HG02798 (cell line): ENCODE measurements at regions not wholly inside any gene's neighbourhood (a gene's known extent, or its start where the extent isn't known, plus 50 kb on each side); places are given as distances from the start of the nearest gene placed in this dataset.

Source experiments
- ATAC-seq: cut with Tn5 transposase; IDR thresholded peaks from one replicate; pipeline ENCODE4 v1.9.1; 2021; ENCODE audit warnings: mild to moderate bottlenecking; ENCODE audit not compliant: unreplicated experiment, poor library complexity

DNA sequence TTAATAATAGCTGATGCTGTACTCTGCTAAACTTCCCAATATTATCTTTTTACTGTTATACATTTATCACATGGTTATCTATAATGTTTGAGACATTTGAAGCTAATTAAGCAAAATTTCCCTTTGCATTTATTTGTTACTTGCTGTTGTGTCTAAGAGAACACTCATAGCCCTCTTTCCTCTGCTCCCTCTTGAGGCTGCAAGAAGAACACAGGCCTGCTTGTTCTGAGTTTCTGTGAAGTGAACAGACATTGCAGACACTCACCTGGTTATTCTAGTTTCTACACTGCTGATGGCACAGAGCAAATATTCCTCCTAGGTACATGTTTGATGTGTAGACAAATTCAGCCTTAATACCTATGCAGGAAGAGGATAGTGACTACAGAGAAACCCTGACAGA is 367.8 kb downstream of the GASK1B start:
- no peak for ATAC-seq

DNA sequence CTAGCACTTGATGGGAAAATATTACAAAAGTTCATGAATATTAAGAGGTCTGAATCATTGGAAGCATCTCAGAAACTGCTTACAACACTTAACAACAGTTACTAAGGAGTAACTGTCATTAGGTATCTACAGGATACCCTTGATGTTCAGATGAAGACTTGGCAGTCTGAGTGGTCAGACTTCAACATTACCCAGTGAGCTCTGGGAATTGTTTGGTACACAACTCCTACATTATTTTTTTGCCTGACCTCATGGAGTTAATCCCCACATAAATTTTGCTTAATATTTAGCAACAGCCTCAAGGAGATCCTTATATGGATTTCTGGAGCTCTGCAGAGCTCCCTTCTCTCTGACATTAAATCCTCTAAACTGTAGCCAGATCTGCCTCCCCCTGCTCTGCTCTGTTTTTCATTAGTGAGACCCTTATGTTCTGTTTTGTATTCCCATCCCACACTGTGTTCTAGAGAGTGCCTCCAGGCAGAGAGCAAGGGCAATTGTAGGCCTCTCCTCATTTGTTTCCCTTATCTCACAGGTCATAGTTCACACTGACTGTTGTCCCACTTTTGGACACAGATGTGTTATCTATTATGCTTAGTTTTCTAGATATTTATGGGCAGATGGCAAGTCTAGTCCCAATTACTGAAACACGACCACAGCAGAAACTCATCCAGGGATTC is 368.8 kb downstream of the GASK1B start:
- no peak for ATAC-seq

DNA sequence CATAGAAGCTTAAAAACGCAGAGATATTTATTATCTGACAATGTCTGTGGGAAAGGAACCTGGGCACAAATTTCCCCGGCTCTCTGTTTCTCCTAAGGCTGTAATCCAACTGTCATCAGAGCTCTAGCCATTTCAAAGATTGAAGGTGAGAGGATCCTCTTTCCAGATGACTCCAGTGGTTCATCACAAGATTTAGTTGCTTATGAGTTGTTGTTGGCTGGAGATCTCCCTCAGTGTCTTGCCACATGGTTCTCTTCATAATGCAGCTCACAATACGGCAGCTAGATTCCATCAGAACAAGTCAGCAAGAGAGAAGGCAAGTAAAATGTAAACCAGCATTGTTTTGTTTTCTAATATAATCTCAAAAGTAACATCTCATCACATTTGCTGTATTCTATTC is 369.4 kb downstream of the GASK1B start:
- no peak for ATAC-seq

DNA sequence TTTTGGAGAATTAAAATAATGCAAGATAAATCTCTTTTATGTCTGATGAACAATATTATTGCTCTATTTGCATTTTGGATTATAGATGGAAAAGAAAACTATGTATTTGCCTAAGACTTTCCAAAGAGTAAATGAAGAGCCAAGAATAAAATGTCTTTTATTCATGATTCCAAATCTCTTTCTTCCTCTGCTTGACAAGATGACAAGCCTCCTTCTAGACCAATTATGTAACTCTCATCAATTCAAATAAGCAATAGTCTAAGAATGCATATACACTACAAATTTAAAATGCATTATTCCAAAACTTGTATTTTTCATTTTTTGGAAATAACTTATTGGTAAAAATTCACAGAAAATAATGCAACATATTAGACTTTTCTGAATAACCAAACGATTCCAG is 377.3 kb downstream of the GASK1B start:
- no peak for ATAC-seq

DNA sequence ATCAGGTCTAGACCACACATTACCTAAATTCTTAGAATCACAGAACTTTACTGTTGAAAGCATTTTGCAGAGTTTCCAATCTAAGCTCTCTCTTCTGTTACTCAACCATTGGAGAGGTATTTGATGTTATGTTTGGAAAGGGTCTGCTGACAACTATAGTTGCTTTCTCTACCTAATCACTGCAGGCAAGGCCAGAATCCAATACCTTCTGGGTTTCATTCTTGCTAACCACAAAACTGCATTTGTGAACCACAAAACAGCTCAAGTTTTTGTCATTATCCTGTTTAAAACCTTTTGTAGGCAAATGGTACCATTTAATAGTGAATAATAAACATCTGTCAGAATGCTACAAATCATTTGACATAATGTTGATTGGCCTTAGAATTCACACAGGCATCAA is 380.1 kb downstream of the GASK1B start:
- no peak for ATAC-seq

DNA sequence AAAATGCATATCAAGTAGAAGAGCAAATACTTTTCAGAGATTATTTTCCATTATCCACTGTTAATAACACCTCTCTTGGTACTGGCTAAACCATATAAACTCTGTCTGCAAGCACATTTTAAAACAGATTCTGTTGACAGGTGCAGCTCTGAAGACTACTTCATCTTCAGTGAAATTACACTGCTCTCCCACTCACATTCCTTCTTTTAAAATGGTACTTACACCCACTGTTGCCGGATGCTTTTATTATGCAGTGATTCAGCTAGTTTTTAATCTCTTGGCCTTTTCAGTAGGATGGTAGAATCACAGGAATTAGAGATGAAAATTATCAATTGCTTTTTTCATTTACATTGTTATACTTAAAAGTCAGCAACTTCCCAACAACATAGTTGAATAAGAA is 381.6 kb downstream of the GASK1B start:
- ATAC-seq = no peak

DNA sequence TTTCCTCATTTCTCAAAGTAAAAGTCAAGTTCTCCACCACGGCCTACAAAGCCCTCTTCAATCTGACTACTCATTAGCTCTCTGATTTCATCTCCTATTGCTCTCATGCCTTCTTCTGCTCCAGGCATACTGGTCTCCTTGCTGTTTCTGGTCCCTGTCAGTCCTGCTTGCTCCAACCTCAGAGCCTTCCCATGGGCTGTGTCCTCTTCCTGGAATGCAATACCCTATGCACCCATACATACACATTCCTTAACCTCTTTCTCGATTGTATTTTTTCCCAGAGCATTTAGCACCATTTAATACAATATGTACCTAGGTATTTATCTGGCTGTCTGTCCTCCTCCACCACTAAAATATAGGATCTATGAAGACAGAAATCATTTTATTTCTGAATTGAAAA is 385.2 kb downstream of the GASK1B start:
- no peak for ATAC-seq

DNA sequence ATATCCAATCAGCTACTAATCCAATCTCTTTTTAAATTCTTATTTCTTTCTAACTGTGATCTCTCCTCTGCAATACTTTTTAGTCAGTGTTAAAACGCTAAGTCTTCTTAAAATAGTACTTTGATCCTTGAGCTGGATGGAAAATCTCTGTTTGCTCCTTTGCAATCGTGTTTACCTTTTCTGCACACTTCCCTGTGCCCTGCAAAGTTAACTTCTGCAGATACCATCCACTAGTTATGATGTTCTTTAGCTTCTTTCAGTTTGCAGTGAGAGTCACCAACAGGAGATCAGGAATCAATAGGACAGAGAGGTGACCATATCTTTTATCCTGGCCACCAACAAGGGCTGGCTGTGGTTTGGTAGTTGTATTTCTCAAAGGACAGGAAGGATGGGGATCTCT is 391.5 kb downstream of the GASK1B start:
- no peak for ATAC-seq

DNA sequence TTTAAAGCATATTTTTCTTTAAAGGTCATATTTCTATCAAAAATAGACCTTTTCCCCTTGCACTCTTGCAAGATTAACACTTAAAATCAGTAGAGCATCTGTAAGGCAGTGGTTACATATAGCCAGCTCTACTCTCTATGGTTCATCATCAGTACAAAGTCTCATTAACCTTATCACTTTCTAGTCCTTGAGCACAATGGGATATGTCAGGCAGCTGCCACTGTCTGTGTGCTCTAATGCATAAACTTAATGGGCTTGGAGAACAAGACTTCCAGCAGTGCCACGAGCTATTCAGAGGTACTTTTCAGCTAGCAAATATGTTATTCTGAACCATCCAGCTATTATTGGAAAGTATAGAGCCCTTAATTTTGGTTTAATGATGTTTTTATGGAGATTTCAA is 393.7 kb downstream of the GASK1B start:
- no peak for ATAC-seq

DNA sequence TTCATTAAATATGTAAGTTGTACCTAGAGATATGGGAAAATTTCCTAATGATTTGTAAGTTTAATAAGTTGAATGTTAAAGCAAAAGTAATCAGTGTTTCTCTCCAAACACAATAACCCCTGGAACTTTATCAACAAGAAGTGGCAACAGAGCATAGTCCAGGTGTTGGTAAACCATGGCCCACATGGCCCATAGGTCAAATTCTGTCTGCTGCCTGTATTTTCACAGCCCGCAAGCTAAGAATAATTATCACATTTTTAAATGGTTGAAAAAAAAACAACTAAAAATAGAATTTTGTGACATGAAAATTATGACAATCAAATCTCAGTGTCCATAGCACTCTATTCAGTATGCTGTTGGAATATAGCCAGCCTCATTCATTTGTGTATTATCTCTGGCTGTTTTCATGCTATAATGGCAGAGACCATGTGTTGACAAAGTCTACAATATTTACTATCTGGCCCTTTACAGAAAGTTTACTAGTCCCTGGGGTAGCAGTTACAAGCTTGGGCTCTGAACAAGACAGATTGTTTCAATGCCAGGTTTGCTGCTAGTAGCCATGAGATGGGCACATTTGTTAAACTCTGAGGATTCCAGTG is 395.8 kb downstream of the GASK1B start:
- ATAC-seq = no peak

DNA sequence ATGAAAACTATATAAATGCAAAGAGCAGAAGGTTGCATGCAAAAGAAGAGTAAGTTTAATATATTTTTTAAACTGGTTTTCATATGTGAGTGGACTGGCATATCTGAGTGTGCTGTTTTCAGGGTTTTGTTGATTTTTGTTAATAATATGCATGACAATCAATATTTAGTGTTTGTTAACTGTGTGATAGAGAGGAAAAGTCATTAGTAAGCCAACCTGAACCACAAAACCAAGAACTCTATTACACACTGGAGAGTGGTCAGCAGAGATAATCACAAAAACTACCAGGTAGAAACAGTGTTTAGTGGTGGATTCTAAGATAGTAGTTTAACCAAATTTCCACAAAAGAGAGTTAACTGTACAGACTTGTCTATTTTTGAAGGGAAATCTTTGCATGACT is 396.9 kb downstream of the GASK1B start:
- ATAC-seq = no peak

DNA sequence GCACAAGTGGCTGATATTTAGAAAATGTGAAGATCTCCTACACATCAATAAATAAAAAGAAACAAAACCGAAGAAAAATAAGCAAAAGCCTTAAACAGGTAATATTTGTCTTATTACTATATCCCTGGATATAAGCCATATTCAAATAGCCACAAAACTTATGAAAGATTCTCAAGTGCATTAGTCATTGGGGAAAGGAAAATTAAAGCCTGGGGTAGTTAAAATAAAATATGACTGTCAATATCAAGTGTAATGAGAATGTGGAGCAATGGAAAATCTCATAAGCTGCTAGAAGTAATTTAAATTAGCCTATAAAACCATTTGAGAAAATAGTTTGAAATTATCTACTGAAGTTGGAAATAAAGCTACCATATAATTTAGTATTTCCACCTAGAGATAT is 399.9 kb downstream of the GASK1B start:
- ATAC-seq = no peak

DNA sequence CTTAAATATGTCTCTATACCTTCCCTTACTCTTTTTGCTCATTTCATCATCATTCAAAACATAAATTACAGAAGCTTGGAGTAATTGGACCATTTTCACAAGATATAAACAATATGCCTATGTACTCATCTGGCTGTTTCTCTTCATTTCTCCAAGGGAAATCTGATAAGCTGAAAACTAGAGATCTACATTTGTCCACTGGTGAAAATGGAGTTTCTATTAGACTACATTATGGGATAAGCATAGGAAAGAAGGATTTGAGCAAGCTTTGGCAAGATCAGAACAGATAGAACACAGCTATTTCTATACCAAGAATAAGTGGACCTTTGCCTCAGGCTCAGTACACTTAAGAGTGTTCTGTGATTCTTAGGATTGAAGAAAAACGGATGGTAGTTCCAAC is 404.4 kb downstream of the GASK1B start:
- no peak for ATAC-seq

DNA sequence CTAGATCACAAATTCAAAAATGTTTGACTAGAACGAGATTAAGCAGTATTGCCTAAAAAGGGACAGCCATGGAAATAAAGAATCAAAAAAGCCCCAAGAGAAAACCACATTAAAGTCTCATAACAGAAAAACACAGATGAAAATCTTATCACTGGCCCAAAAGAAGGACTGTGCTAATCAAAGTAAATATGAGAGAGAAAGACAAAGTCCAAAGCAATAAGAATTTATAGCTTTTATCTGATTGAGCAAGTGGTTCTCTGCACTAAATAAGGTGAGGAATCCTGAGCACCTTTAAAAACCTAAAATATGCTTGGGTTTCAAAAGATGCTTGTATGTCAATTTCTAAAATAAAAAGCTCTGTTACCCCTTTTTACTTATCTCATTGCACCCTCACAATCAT is 409.3 kb downstream of the GASK1B start:
- ATAC-seq = no peak

DNA sequence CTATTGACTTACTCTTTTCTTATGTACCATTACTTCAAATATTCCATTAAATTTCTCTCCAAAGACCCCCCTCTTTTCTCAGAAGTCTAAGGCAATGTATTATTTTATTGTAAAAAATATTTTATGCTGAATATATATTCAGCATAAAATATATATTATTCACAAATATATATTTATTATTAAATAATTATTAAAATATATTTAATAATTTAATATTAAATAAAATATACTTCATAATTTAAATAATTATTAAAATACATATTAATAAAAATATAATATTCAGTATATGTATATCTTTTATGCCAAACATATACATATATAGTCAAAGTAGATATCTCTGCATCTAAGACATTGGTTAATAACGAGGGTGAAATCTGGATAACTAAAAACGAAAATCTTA is 418.4 kb downstream of the GASK1B start:
- ATAC-seq = no peak

DNA sequence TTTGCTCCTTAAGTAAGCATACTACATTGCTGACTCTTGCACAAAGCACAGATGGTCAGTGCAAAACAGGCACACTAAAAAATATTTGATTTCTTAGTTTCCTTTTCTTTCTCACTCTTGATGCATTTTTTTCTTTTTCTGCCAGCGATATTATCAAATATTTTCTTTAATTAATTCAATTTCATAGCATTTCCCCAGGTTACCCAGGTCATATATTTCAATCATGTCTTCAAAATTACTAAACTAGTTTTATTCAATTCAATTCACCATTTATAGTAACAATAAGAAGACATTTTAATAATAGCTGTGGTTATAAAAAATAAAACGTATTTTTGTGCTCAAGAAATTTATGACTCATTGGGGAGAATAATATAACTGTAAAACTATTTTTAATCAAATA is 421.2 kb downstream of the GASK1B start:
- no peak for ATAC-seq

DNA sequence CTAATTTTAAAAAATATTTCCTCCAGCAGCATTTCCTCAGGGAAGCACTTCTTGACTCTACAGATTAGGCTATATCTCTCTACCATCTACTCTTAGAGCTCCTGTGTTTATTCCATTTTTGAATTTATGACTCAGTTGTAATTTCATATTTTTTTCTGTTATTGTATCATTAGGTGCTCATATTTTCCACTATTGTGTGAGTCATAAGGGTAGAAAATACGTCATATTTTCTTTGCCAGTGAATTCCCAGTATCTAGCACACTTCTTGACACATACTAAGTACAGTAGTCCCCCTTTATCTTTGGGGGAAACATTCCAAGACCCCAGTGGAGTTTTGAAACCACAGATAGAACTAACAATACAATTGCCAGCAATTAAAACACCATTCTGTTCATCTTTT is 431.2 kb downstream of the GASK1B start:
- no peak for ATAC-seq

DNA sequence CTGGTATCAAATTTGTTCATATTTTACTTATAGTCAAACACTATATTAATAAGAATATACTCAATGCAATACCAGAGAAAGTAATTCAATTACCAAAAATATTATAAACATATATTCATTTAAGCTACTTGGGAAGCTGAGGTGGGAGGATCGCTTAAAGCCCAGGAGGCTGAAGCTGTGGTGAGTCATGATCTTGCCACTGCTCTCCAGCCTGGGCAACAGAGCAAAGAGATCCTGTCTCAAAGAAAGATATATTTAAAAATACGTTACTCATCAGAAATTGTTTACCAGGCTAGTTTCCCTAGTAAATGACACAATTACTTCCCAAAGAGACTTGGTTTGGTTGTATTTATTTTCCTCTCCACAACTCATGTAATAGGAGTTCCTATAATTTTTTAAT is 433.6 kb downstream of the GASK1B start:
- ATAC-seq = no peak

DNA sequence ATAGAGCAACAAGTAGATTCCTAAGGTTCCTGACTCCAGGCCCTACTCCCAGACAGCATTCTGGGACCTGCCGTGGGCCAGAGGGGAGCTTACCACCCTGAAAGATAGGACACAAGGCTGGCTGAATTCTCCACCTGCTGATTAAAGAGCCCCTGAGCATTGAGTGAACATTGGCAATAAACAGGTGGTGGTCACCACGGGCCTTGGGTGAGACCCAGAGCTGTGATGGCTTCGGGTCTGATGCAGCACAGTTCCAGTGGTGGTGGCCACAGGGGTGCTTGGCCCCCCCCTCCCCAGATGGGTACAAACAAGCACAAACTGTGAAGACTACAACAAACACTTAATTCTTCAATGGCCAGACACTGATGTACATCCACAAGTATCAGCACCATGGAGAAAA is 444.6 kb downstream of the GASK1B start:
- no peak for ATAC-seq

DNA sequence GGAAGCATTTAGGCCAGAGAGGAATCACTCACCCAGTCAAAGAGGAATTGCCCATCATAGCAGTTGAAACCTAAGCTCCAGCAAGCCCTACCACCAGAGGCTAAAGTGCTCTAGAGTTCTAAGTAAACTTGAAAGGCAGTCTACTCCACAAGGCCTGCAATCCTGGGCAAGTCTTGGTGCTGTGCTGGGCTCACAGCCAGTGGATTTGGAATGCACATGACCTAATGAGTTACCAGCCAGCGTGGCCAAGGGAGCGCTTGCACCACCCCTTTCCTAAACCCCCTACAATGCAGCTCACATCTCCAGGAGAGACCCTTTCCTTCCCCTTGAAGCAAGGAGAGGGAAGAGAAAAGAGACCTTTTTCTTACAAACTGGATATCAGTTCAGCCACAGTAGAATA is 445.7 kb downstream of the GASK1B start:
- no peak for ATAC-seq

DNA sequence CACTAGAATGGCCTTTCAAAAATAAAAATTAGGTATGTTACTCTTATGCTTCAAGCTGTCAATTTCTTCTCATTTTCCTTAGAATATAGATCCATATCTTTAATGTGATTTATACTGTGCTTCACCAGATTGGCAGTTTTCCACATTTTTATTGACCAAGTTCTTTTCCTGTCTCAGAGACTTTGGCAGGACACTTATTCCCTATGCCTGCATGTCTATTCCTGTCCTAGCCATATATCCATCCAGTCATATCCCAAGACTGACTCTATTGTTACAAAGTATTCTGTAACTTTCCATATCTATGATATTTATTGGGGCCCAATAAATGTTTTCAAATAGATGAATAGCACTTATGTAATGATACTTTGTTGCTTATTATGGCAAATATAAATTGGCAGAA is 450.7 kb downstream of the GASK1B start:
- no peak for ATAC-seq

DNA sequence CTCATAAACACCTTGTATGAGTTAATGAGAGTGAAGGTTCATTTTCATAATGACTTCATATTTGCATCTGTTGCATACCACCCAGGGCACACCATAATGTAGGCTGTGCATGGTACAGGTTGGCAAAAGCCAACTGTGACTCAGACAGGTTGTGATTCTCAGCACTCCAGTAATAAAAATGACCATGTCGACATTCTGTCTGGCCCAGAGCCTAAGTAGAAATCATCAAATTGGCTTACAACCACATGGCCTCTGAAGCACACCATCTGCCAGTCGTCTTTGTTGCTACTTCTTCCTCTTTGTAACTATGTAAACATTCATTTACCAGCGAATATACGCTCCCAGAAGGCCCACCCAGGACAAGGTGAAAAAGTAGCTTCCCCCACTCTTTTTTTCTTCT is 459.5 kb downstream of the GASK1B start:
- ATAC-seq = no peak

DNA sequence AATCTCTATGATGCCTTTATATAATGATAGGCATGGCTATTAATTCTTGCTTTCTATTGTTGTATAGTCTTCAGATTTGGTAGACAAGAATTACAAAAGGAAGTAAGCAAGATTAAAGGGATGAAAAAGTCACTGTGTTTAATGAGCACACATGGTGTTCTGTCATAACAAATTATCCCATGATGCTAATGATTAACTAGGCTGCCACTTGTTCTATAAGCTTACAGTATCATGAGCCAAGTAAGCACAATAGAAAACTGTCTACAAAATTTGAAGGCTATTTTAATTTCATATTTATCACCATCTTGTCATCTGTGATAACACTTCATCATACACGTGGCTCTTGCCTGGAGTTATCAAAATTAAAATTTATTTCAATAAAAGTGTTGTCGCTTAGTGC is 466.7 kb downstream of the GASK1B start:
- ATAC-seq = no peak
